SU-DHL-6 (cell line): ENCODE measurements at regions not wholly inside any gene's neighbourhood (a gene's known extent, or its start where the extent isn't known, plus 50 kb on each side); places are given as distances from the start of the nearest gene placed in this dataset.

Source experiments
- H2AFZ ChIP-seq: fragments of 200-600 bp; sonication (generic); 2 replicates; pipeline ENCODE4 v1.6.1; 2014; ENCODE audit warnings: low read depth, mild to moderate bottlenecking, moderate library complexity, mixed read lengths, antibody characterized with exemption, low read length; ENCODE audit not compliant: severe bottlenecking
- H3F3A ChIP-seq: fragments of 200-600 bp; shearing (Covaris generic); 2 replicates; pipeline ENCODE4 v1.6.0; 2016; ENCODE audit warnings: antibody characterized with exemption, mild to moderate bottlenecking; ENCODE audit not compliant: insufficient read depth
- H3K27ac ChIP-seq: fragments of 200-600 bp; sonication (generic); 2 replicates; pipeline ENCODE4 v1.5.1; 2016; ENCODE audit warnings: low read depth, mild to moderate bottlenecking, low read length, moderate library complexity, mixed read lengths
- H3K27me3 ChIP-seq: fragments of 200-600 bp; sonication (generic), shearing (Covaris generic); 2 replicates; pipeline ENCODE4 v1.6.0; 2014; ENCODE audit warnings: mild to moderate bottlenecking, low read length
- H3K36me3 ChIP-seq: fragments of 200-600 bp; sonication (generic); 2 replicates; pipeline ENCODE4 v1.6.1; 2014; ENCODE audit warnings: mild to moderate bottlenecking, low read length, mixed read lengths
- H3K4me2 ChIP-seq: fragments of 300-600, 200-600 bp; shearing (Covaris generic), sonication (generic); 2 replicates; pipeline ENCODE4 v1.6.0; 2014; ENCODE audit warnings: low read length, low read depth, mild to moderate bottlenecking; ENCODE audit not compliant: poor library complexity, severe bottlenecking
- H3K4me3 ChIP-seq: fragments of 200-600 bp; sonication (generic); 2 replicates; pipeline ENCODE4 v1.5.1; 2014; ENCODE audit warnings: antibody characterized with exemption, low read length, mild to moderate bottlenecking, mixed read lengths; ENCODE audit not compliant: insufficient read depth, poor library complexity, severe bottlenecking
- H3K79me2 ChIP-seq: fragments of 200-600 bp; sonication (generic); 2 replicates; pipeline ENCODE4 v1.6.1; 2014; ENCODE audit warnings: mild to moderate bottlenecking, low read length, moderate library complexity; ENCODE audit not compliant: insufficient read depth
- H3K9ac ChIP-seq: fragments of 200-600 bp; sonication (generic); 2 replicates; pipeline ENCODE4 v1.7.0; 2014; ENCODE audit warnings: mild to moderate bottlenecking, low read length
- H3K9me2 ChIP-seq: fragments of 200-600 bp; sonication (generic); replicated peaks from 2 replicates; pipeline ENCODE4 v1.6.1; 2014; ENCODE audit warnings: low read length; ENCODE audit not compliant: insufficient read depth
- H3K9me3 ChIP-seq: fragments of 200-600 bp; sonication (generic); 2 replicates; pipeline ENCODE4 v1.6.1; 2014; ENCODE audit warnings: low read length, mixed read lengths; ENCODE audit not compliant: insufficient read depth
- H4K20me1 ChIP-seq: fragments of 200-600 bp; sonication (generic); 2 replicates; pipeline ENCODE4 v1.6.1; 2014; ENCODE audit warnings: low read depth, mild to moderate bottlenecking, antibody characterized with exemption, low read length, moderate library complexity, mixed read lengths
- EZH2phosphoT487 ChIP-seq: fragments of 200-600 bp; sonication (generic), shearing (Covaris generic); conservative IDR thresholded peaks from 2 replicates; pipeline ENCODE4 v1.6.1; 2018; ENCODE audit warnings: mild to moderate bottlenecking, antibody characterized with exemption, low read length, moderate library complexity, mixed read lengths
- TF ChIP-seq, protein P1 (sequence below): fragments of 200-600 bp; sonication (generic); IDR thresholded peaks from one replicate; pipeline ENCODE4 v1.5.1; 2017; ENCODE audit warnings: antibody characterized with exemption, mild to moderate bottlenecking, low read length, moderate library complexity; ENCODE audit not compliant: insufficient read depth, poor library complexity, severe bottlenecking

DNA sequence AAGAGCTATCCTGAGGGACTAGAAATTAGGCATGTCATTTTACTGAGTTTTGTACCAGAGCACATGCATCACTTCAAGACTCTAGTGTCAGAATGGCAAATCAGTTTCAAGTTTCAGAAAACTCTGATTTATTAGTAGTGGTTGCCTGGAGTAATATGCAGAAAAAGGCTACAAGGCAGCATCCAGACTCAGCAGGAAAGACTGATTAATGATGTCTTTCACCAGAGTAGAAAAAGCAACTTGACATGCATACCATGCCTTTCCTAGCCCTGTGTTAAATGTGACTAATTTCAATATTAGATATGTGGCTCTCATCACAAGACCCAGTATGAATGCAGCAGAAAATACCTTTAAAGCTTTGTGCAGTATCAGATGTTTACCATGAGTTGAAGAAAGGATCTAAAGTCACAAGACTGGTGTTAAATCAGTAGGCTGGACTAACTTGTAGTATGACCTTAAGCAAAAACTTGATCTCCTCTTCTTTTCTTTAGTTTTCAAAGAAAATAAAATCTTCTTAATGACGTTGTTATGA, 1251.2 kb upstream of the C9orf72 start:
- H3K27me3 ChIP-seq = no peaks in the 10 kb centered on the region
- no peaks in the 10 kb centered on the region for H3F3A ChIP-seq
- no peaks in the 10 kb centered on the region for H3K36me3 ChIP-seq
- no peaks in the 10 kb centered on the region for H4K20me1 ChIP-seq
- no peak overlapping the region for H3K9ac ChIP-seq
- no peak for TF ChIP-seq EZH2phosphoT487
- TF ChIP-seq, protein P1, sequence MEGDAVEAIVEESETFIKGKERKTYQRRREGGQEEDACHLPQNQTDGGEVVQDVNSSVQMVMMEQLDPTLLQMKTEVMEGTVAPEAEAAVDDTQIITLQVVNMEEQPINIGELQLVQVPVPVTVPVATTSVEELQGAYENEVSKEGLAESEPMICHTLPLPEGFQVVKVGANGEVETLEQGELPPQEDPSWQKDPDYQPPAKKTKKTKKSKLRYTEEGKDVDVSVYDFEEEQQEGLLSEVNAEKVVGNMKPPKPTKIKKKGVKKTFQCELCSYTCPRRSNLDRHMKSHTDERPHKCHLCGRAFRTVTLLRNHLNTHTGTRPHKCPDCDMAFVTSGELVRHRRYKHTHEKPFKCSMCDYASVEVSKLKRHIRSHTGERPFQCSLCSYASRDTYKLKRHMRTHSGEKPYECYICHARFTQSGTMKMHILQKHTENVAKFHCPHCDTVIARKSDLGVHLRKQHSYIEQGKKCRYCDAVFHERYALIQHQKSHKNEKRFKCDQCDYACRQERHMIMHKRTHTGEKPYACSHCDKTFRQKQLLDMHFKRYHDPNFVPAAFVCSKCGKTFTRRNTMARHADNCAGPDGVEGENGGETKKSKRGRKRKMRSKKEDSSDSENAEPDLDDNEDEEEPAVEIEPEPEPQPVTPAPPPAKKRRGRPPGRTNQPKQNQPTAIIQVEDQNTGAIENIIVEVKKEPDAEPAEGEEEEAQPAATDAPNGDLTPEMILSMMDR = no peak
- no peak overlapping the region for H3K4me3 ChIP-seq
- H3K27ac ChIP-seq = no peak overlapping the region
- no peaks in the 10 kb centered on the region for H3K9me2 ChIP-seq
- H3K79me2 ChIP-seq = no peaks in the 10 kb centered on the region
- H3K9me3 ChIP-seq = no peaks in the 10 kb centered on the region
- no peak overlapping the region for H2AFZ ChIP-seq
- H3K4me2 ChIP-seq = no peak overlapping the region

DNA sequence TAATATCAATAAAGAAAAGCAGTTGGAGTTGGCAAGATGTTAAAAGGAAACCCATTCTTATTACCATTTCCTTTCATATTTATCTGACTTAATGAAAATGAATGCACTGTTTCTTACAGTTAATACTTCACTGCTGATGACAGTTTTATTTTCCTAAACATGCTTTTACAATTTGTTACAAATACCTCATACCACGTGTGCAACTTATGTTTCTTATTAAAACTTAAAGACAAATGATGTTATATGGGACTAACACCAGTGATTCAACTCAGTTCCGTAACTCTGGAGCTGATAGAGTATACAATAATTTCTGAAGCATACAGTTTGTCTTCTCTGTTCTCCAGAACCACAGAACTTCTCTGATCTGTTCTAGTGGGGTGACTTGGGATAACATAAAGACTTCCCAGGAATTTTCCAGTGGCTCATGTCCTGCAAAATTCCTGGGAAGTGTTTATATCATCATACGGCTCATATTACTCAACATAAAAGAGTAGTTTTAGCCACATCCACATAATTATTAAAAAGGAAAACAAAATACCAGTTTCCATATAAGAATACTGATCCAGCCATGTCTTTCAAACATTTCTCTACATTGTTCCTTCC, 1259.0 kb upstream of the C9orf72 start:
- H4K20me1 ChIP-seq = no peaks in the 10 kb centered on the region
- no peaks in the 10 kb centered on the region for H3K9me3 ChIP-seq
- H3K36me3 ChIP-seq = no peaks in the 10 kb centered on the region
- no peak overlapping the region for H3K4me3 ChIP-seq
- H3K27ac ChIP-seq = no peak overlapping the region
- no peaks in the 10 kb centered on the region for H3K79me2 ChIP-seq
- no peak overlapping the region for H2AFZ ChIP-seq
- no peaks in the 10 kb centered on the region for H3F3A ChIP-seq
- TF ChIP-seq, protein P1 = no peak
- no peak for TF ChIP-seq EZH2phosphoT487
- H3K27me3 ChIP-seq = no peaks in the 10 kb centered on the region
- H3K4me2 ChIP-seq = no peak overlapping the region
- H3K9ac ChIP-seq = no peak overlapping the region
- no peaks in the 10 kb centered on the region for H3K9me2 ChIP-seq

DNA sequence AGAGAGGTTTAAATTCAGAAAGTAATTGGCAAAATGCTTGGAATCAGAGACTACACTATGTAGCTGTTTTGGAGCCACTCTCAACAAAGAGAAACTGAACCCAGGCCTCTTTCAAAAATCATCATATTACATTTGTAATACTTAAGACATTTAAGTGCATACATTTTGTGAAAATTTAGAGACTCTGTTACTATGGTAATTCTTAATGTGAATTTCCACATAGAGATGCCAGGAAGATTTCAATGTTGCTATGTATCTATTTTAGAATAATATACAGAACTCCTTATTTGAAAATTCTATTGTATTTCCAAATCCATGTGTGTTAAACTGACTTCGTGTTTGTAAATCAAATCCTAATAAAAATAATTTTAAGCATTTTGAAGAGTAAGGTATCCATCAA, 1260.9 kb upstream of the C9orf72 start:
- Histone ChIP-seq H4K20me1 (no peaks in the 10 kb centered on the region), H3K79me2 (no peaks in the 10 kb centered on the region), H3K9ac (no peak overlapping the region), H3K36me3 (no peaks in the 10 kb centered on the region), H3K27ac (no peak overlapping the region), H3K4me2 (no peak overlapping the region), H3F3A (no peaks in the 10 kb centered on the region), H3K9me3 (no peaks in the 10 kb centered on the region), H3K9me2 (no peaks in the 10 kb centered on the region), H2AFZ (no peak overlapping the region), H3K4me3 (no peak overlapping the region), H3K27me3 (no peaks in the 10 kb centered on the region)
- no peak for TF ChIP-seq EZH2phosphoT487
- TF ChIP-seq, protein P1 = no peak
